Gastroesophageal sphincter (tissue), 4 donors: ENCODE measurements at regions not wholly inside any gene's neighbourhood (a gene's known extent, or its start where the extent isn't known, plus 50 kb on each side); places are given as distances from the start of the nearest gene placed in this dataset.

Source experiments
- ATAC-seq: fragments of 150-250 bp; one replicate; pipeline ENCODE4 v1.9.1; 2016; ENCODE audit warnings: mild to moderate bottlenecking, moderate library complexity
- H3K27ac ChIP-seq, 4 donors: fragments of 200-600 bp; sonication (generic) in 3 of 4; 1 replicate in 3 of 4; 2 replicates in 1 of 4; pipeline ENCODE4 v1.5.1; 2016 to 2019
- H3K27me3 ChIP-seq: fragments of 200-600 bp; sonication (generic); one replicate; pipeline ENCODE4 v1.5.1; 2019
- H3K36me3 ChIP-seq, 2 donors: fragments of 200-600 bp; sonication (generic); one replicate each; pipeline ENCODE4 v1.5.1; 2019; ENCODE audit warnings: control low read depth in 1 of 2
- H3K4me1 ChIP-seq, 3 donors: fragments of 200-600 bp; sonication (generic); 1 replicate in 2 of 3; 2 replicates in 1 of 3; pipeline ENCODE4 v1.5.1; 2016 to 2019; ENCODE audit warnings: control low read depth in 2 of 3
- H3K4me3 ChIP-seq, 2 donors: fragments of 200-600 bp; sonication (generic); one replicate each; pipeline ENCODE4 v1.5.1; 2019; ENCODE audit warnings: mild to moderate bottlenecking in 1 of 2, moderate library complexity in 1 of 2
- H3K9me3 ChIP-seq, 3 donors: fragments of 200-600 bp; sonication (generic); one replicate each; pipeline ENCODE4 v1.5.1; 2017 to 2019; ENCODE audit warnings: control low read depth in 2 of 3
- EP300 ChIP-seq: sonication (generic); formaldehyde crosslinking; IDR thresholded peaks from one replicate; pipeline ENCODE4 v1.6.1; 2017; ENCODE audit warnings: antibody characterized with exemption, mild to moderate bottlenecking
- POLR2A ChIP-seq, 2 donors: fragments of 450-650 bp; IDR thresholded peaks; one replicate each; pipeline ENCODE4 v1.6.1; 2017; ENCODE audit warnings: antibody characterized with exemption in 2 of 2, mild to moderate bottlenecking in 2 of 2, moderate library complexity in 1 of 2
- POLR2AphosphoS5 ChIP-seq: sonication (generic); formaldehyde crosslinking; IDR thresholded peaks from one replicate; pipeline ENCODE4 v1.6.1; 2017; ENCODE audit warnings: antibody characterized with exemption
- WGBS, 2 donors: methylation state at CpG; one replicate each; pipeline ENCODE4 v1.1.5; 2018; ENCODE audit warnings: low coverage in 1 of 2; 5-methylcytosine and 5-hydroxymethylcytosine counted together
- TF ChIP-seq, protein P1 (sequence below), 4 experiments: fragments of 200-600 bp in 2 of 4; fragments of 450-650 bp in 2 of 4; sonication (generic) in 1 of 4; IDR thresholded peaks; one replicate each; pipeline ENCODE4 v1.5.1; 2017 to 2019; ENCODE audit warnings: antibody characterized with exemption in 4 of 4, mild to moderate bottlenecking in 2 of 4, moderate library complexity in 2 of 4

DNA sequence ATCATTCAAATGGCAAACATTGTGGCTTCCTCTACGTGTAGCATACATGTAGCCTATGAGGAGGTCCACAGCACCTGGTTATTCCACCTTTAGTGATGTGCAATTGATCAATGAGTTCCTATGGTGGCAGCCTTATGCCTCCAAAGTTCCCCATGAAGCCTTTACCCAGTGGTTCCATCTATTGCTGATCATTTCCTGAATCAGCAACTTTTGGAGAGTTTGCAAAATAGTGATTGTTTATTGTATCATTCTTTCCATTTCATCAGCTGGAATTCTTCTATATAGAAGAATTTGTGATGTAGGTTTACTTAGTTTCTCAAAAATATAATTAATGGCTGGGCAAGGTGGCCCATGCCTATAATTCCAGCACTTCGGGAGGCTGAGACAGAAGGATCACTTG is 380.2 kb upstream of the MKI67 start:
- no peaks in the 10 kb centered on the region for H3K4me1 ChIP-seq
- no peaks in the 10 kb centered on the region for H3K36me3 ChIP-seq
- TF ChIP-seq EP300 (no peak), POLR2A (IDR thresholded peaks at IDR 0.05) (no peak), POLR2AphosphoS5 (no peak)
- TF ChIP-seq, protein P1, sequence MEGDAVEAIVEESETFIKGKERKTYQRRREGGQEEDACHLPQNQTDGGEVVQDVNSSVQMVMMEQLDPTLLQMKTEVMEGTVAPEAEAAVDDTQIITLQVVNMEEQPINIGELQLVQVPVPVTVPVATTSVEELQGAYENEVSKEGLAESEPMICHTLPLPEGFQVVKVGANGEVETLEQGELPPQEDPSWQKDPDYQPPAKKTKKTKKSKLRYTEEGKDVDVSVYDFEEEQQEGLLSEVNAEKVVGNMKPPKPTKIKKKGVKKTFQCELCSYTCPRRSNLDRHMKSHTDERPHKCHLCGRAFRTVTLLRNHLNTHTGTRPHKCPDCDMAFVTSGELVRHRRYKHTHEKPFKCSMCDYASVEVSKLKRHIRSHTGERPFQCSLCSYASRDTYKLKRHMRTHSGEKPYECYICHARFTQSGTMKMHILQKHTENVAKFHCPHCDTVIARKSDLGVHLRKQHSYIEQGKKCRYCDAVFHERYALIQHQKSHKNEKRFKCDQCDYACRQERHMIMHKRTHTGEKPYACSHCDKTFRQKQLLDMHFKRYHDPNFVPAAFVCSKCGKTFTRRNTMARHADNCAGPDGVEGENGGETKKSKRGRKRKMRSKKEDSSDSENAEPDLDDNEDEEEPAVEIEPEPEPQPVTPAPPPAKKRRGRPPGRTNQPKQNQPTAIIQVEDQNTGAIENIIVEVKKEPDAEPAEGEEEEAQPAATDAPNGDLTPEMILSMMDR (IDR thresholded peaks at IDR 0.05): no peak
- H3K4me3 ChIP-seq: no peak overlapping the region
- ATAC-seq: no peak
- H3K27ac ChIP-seq: no peak overlapping the region
- H3K27me3 ChIP-seq: peaks cover 22% of the 10 kb centered on the region
- WGBS, 2 donors: 49 to 65% methylated on average over 2 of the region's 2 CpGs
- no peaks in the 10 kb centered on the region for H3K9me3 ChIP-seq

DNA sequence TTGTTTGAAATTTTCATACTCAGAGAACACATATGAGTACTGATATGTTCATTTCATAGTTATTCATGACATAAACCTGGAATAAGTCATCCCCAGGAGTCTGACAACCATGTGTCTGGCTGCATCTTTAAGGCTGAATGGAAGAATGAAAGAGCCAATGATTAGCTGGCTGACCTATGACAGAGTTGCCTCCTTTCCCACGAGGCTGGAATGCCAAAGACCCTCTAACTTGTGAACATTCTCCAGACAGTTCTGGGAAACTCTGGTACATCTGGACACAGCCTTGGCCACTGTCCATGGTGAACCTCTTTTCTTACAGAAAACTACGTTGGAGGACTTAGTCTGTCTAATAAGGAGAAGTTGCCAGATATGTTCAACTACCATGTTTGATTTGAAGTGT is 380.8 kb upstream of the MKI67 start:
- no peaks in the 10 kb centered on the region for H3K4me1 ChIP-seq
- peaks cover 22% of the 10 kb centered on the region for H3K27me3 ChIP-seq
- H3K4me3 ChIP-seq: no peak overlapping the region
- TF ChIP-seq EP300 (no peak), POLR2A (IDR thresholded peaks at IDR 0.05) (no peak), POLR2AphosphoS5 (no peak)
- TF ChIP-seq, protein P1 (IDR thresholded peaks at IDR 0.05): no peak
- no peaks in the 10 kb centered on the region for H3K9me3 ChIP-seq
- no peak overlapping the region for H3K27ac ChIP-seq
- 13 to 76% methylated on average over 2 of the region's 2 CpGs for WGBS, 2 donors
- H3K36me3 ChIP-seq: no peaks in the 10 kb centered on the region
- no peak for ATAC-seq

DNA sequence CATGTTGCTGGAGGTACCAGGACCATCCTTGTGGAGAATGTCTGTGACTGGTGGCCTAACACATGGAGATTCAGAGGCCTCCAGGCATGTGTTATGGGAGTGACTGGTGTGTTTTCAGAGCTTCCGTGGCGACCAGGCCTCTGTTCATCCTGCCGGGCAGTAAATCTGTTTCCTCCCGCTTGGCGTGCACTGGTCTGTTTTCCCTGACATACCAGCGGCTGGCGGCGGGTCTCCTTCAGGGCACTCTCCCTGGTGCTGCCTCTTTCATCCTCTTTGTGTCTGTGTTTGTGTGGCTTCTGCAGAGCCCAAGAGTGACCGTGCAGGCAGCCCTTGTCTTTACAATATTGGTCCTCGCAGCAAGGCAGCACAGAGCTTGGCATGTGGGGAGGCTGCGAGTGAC is 385.1 kb upstream of the MKI67 start:
- Histone ChIP-seq H3K9me3 (no peaks in the 10 kb centered on the region), H3K27ac (no peak overlapping the region), H3K27me3 (peaks cover 33% of the 10 kb centered on the region), H3K4me3 (no peak overlapping the region), H3K4me1 (no peaks in the 10 kb centered on the region), H3K36me3 (no peaks in the 10 kb centered on the region)
- ATAC-seq: no peak
- TF ChIP-seq POLR2AphosphoS5: no peak
- TF ChIP-seq EP300: no peak
- TF ChIP-seq POLR2A (IDR thresholded peaks at IDR 0.05): no peak
- TF ChIP-seq, protein P1 (IDR thresholded peaks at IDR 0.05): no peak
- 80% methylated on average over 1 of the region's 11 CpGs; no CpG with 5 or more reads in 1 of the 2 donors for WGBS, 2 donors

DNA sequence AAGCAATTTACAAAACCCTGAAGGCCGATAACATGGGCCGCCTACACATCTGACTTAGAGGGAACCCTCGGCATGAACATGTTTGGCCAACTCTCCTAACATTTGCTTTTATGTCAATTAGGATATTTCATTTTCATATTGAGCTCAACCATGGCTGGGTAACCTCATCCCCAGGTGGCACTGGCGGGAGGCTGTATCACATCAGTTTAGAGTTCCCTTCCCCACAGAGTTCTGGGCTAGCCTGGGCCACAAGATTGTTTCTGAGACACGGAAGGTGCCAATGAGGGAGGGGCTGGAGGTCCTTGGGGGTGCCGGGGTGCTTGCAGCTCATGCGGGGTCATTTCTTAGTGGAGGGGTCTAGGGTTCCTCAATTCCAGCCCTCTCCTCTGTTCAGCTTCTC is 386.5 kb upstream of the MKI67 start:
- H3K4me3 ChIP-seq: no peak overlapping the region
- ATAC-seq: no peak

GRCh38 chr10:128514536-128514935 is 388.3 kb upstream of the MKI67 start:
- ATAC-seq: no peak
- peaks cover 30% of the 10 kb centered on the region for H3K27me3 ChIP-seq
- no peak overlapping the region for H3K27ac ChIP-seq
- H3K4me1 ChIP-seq: no peaks in the 10 kb centered on the region
- TF ChIP-seq POLR2A (IDR thresholded peaks at IDR 0.05) (no peak), POLR2AphosphoS5 (no peak), EP300 (no peak)
- TF ChIP-seq, protein P1 (IDR thresholded peaks at IDR 0.05): no peak
- WGBS, 2 donors: 20 to 67% methylated on average over 1 to 5 of the region's 6 CpGs
- H3K9me3 ChIP-seq: no peaks in the 10 kb centered on the region
- no peaks in the 10 kb centered on the region for H3K36me3 ChIP-seq
- no peak overlapping the region for H3K4me3 ChIP-seq

More for the DNA sequence above, 386.5 kb upstream of the MKI67 start:
- 80% methylated on average over 1 to 3 of the region's 7 CpGs for WGBS, 2 donors
- no peaks in the 10 kb centered on the region for H3K9me3 ChIP-seq
- H3K27me3 ChIP-seq: peaks cover 26% of the 10 kb centered on the region
- no peaks in the 10 kb centered on the region for H3K4me1 ChIP-seq
- H3K36me3 ChIP-seq: no peaks in the 10 kb centered on the region
- TF ChIP-seq POLR2A (IDR thresholded peaks at IDR 0.05) (no peak), EP300 (no peak), POLR2AphosphoS5 (no peak)
- TF ChIP-seq, protein P1 (IDR thresholded peaks at IDR 0.05): no peak
- H3K27ac ChIP-seq: no peak overlapping the region
